Stimulated activated CD4-positive, alpha-beta T cell treated with anti-CD3 and anti-CD28 coated beads, Interleukin-2, amount 100 ng/mL, for 4 hours (primary cell): ENCODE measurements at regions not wholly inside any gene's neighbourhood (a gene's known extent, or its start where the extent isn't known, plus 50 kb on each side); places are given as distances from the start of the nearest gene placed in this dataset.
"Not testable (repeated sequence)": the region's sequence is repeated elsewhere in the genome, so short reads cannot be mapped to it uniquely, and the experiment has no call there.

Experiments
- DNase-seq: peaks from one replicate; pipeline ENCODE4 v3.0.0-alpha.2; 2020; ENCODE audit warnings: low read depth

- no peak for DNase-seq
These were observed 182.7 kb upstream of the ACTBL2 start for GRCh38 chr5:57665146-57665936.

DNA sequence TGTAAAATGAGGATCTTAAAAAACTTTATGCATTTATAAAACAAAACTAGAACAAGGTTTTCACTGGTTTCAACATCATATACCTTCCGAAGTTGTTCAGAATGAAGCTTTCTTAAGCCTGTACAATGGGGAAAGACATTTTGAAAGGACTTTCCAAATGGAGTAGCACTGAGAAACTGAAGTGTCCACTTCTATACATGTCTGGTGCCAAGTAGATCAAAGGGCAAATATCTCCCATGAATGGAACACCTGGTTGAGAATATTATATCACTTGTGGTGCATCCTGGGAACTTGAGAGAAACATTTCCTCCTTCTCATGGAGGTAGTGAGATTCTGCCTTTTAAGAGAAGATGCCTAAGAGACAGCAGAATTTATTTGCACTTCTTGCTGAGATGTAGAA, 182.1 kb upstream of the ACTBL2 start:
- no peak for DNase-seq

DNA sequence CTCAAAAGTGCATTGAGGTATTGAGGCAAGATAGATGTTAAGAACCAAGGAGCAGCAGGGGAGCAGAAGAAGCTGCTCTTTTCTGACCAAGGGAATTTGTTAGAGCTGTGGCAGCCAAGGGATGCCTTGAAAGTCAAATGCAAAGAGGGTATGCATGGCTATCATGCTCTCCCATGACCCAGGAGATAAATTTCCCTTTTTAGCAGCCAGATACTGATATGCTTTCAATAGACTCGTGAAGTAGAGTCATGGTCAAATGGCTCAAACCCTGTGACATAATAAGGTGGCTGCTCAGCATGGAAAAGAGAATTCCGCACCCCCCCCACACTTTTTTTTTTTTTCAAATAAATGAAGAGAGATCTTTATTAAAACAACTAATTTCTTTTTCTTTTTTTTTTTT, 180.9 kb upstream of the ACTBL2 start:
- DNase-seq, result no peak

GRCh38 chr5:57662991-57663390, 180.4 kb upstream of the ACTBL2 start:
- no peak for DNase-seq

DNA sequence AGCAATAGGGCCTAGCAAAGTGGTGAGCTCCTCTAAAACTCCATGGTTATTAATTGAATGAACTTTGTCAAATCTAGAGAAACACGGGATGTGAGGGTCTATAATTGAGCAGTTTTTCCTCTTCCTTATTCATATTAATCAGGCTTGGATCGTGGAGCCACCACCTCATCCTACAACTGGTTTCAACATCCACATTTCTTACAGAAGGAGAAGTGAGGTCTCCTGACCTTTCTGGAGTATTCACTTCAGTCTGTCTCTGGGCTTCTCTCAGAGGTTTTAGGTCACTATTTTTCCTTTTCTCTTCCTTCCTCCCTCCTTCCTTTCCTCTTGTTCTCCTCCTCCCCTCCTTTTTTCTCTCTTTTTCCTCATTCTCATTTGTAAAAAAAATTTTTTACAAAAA, 177.3 kb upstream of the ACTBL2 start:
- DNase-seq, result no peak

DNA sequence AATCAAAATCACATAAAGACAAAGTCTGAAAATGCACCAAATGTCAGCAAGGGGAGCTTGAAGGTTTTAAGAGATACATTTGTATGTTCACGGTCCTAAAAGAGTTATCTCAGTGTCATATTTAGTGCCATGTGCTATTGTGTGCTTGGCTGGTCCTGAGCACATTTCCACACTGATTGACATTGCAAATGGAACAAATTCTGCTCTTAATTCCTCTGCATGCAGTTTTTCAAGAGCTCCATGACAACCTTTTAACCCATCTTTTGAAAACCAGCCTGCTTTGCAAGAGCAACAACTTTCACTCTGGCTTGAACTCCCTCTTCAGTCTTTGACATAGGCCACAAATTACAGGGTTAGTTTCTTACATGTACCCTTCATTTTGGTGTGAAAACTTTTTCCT, 175.4 kb upstream of the ACTBL2 start:
- no peak for DNase-seq

DNA sequence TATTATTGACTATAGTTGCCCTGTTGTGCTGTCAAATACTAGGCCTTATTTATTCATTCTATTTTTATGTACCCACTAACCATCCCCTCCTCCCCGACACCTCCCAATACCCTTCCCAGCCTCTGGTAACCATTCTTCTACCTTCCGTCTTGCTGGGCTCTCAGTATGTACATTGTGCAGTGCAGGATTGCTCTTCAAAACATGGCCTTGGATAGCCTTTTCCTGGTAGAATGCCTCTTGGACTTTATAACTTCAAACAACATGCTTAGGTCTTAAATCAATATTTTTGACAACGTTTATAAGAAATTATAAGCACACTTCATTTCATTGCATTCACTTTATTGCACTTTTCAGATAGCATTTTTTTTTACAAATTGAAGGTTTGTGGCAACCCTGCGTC, 172.6 kb upstream of the ACTBL2 start:
- no peak for DNase-seq

- no peak for DNase-seq
These were observed 171.2 kb upstream of the ACTBL2 start for GRCh38 chr5:57653636-57654290.

GRCh38 chr5:57651127-57651526, 168.5 kb upstream of the ACTBL2 start:
- no peak for DNase-seq

DNA sequence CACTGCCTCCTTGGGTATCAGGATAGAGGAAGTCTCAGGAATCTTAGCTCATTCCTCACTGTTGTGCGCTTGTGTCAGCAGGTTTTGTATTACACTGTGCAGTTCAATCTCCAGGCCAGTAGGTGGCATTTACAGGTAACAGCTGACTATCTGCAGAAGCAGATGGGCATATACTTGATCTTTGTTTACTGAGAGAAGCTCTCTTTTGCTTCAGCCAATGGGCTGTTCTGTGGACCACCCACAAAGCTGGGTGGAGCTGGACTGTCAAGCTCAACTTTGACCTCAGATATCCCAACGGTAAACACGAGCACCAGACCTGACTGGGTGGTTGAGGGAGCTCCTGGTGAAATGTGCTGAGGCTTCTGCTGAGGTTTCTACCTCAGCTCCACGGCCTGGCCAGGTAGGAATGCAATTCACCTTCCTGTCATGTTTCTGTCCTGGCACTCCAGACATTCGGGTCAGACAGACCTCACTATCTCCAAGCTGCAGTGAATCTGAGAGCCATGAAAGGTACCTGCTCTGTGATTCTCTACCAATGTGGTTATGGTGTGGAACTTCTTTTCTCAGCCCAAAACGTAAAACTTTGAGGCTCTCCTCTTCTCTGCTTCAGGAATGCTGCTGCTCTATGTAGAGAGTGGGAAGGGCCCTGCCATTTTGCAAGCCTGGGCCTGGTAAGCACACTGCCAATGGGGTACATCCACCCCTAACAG, 167.9 kb upstream of the ACTBL2 start:
- DNase-seq, result no peak

DNA sequence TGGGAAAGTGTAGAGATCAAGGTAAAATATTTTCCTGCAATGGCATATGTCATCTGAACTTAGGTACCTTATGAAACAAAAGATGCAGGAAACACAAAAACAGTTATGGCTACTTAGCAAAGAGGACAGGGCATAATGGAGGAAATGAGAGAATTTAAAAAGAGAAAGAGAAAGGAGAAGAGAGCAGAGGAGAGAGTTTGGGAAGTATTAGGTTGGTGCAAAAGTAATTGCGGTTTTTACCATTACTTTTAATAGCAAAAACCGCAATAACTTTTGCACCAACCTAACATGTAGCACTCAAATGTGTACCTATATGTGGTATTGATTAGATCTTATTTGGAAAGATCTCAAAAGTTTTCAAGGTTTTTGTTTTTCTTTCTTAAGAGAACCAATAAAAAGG, 160.1 kb upstream of the ACTBL2 start:
- DNase-seq, result no peak

DNA sequence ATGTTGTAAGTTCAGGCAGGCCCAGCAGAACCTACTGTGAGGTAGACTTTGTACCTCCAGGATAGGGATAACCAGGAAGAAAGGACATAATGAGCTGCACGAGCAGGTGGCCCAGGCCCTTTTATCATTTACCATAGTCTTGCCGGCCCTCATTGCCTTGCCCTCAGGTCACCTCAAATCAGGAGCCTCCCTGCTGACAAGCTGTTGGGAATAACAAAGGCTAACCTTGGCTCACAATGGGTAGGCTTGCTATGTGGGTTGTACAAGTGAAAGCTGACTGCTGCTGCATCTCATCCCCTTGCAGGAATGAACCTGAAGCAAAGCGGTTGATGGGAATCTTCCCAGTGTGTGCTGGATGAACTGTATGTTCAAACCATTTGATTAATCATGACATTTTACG, 159.5 kb upstream of the ACTBL2 start:
- DNase-seq, result no peak

DNA sequence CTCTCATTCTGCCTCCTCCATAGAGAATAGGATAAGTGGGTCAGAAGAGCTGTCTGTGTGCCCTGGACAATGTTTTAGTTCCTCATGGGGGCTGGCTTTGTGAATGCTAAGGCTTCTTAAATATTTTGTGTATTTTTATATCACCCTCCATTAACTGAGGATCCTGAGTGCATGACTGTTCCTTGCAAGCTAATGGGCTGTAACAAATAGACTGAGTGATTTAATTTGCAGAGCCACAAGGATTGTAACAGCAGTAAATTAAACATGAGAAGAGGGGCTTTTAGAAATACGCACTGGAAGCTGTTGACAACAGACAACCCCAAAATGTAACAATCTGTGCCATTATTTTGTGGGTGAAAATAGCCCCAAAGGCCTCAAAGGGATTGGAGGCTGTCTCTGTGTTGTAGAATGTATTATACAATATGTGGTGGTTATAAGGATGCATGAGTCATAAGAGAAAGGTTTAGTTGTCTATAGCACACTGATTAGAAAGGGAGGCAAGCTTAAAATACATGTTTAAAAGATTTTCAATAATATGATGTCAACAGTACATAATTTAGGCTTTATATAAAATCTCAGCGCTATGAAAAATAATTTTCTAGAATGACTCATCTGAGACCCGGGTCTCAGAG, 152.7 kb upstream of the ACTBL2 start:
- no peak for DNase-seq

DNA sequence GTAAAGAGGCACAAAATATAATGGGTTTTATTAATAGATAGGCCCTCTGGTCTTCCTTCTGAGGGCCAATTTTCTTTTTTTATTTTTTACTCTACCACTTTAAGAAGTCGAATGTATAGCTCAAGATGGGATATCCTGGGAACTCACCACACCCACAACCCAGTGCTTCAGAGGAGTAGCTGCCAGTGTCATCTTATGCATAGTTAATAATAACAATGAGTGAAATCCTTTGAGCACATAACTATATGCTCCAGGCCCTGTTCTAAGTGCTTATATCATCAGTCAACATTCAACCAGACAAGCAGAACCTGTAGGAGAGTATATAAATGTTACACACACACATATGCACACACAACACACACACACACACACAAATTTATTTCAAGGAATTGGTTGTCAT, 150.3 kb upstream of the ACTBL2 start:
- no peak for DNase-seq

GRCh38 chr5:57631139-57631538, 148.5 kb upstream of the ACTBL2 start:
- DNase-seq, result not testable (repeated sequence)

DNA sequence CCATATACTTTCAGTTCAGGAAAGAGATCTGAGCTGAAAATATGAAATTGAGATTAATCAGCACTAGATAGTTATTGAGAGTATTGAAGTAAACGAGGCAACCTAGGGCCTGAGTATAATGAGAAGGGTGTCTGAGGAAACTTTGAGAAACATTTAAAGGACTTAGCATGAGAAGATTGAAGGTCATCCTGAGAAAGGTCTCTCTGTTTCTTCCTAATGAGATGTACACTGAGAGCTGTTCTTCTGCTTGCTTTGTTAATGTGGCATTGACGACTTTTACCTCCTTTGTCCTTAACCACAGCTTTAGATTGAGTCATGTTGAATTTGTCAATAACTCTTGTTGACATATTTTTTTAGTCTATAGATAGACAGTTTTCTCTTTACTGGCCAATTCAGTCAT, 145.1 kb upstream of the ACTBL2 start:
- no peak for DNase-seq

DNA sequence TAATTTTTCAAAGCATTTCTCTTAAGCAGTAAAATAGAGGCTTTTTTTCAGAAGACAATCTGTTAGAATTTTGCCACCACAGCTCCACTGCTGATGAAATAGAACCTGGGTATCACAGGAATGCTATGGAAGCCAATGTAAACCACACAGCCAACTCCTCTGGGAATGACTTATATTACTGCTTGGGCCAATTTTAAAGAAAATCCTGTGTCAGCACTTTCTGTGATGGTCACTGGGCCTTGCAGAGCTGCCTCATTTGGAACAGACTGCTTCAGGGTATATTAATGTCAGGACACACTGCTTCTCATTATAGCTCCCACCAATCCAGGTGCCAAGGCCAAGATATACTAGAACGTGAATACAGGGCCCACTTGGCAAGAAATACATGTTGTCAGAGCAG, 144.1 kb upstream of the ACTBL2 start:
- DNase-seq, result no peak

DNA sequence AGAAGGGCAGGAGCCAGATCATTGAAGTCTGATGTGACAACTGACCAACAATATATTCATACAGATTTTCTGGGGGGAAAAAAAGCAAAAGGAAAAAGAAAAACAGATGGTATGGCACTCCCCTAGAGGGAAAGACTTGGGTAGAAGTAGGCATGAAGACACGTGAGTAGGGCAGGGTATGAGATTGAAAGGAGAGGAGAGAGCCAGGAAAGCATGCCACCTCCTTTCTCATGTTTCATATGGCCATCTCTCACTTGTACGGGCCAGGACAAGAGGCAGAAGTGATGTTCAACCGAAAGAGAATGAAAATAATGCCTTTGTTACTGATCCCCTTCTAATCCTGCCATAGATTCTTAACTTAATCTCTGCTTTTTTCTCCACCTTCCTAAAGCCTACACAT, 139.0 kb upstream of the ACTBL2 start:
- no peak for DNase-seq

GRCh38 chr5:57618767-57619381, 136.3 kb upstream of the ACTBL2 start:
- DNase-seq, result no peak

- no peak for DNase-seq
These were observed 131.1 kb upstream of the ACTBL2 start for GRCh38 chr5:57613741-57614140.

DNA sequence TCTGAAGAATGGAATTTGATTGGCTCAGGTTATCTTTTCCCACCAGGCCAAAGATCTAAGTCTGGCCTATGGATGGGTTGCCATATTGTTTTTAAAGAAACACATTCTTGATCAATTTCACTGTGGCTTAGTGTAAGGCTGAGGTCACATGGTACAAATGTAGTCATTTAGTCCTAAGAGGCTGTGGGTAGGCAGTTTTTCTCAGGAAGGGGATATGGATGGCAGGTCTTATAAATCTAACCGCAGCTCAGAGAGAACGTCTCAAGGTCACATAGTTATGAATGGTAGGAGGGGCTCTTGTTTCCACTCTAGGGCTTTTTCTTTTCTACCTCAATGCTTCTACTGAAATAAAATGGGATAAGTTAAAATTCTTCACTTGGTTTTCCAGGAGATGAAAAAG, 128.6 kb upstream of the ACTBL2 start:
- DNase-seq, result no peak

GRCh38 chr5:57608542-57608941, 125.9 kb upstream of the ACTBL2 start:
- no peak for DNase-seq
